H1 (cell line): ENCODE measurements at regions not wholly inside any gene's neighbourhood (a gene's known extent, or its start where the extent isn't known, plus 50 kb on each side); places are given as distances from the start of the nearest gene placed in this dataset.

Source experiments
- CTCF ChIA-PET: fragments of 300-600 bp; sonication (Branson Sonifier 250); formaldehyde crosslinking; loops from one replicate; lab custom pipeline; 2021; ENCODE audit not compliant: partially characterized antibody; lab: Charles Lee
- POLR2A ChIA-PET: fragments of 300-600 bp; sonication (Branson Sonifier 250); formaldehyde crosslinking; loops from one replicate; lab custom pipeline; 2021; ENCODE audit warnings: inconsistent platforms; ENCODE audit not compliant: partially characterized antibody; lab: Charles Lee
- DNase-seq, 2 experiments: peaks; one replicate each; pipeline versions ENCODE4 v3.0.0 to v3.0.0-alpha.2; 2010 to 2022; ENCODE audit warnings: low spot score in 2 of 2, low read depth in 1 of 2, mixed read lengths in 1 of 2
- FAIRE-seq: peaks from 2 replicates; lab custom pipeline; 2011; peaks lifted over from hg19 to GRCh38; lab: Jason Lieb, UNC
- H2AFZ ChIP-seq: 2 replicates; pipeline ENCODE4 v1.8.1; 2012; ENCODE audit warnings: low read length, inconsistent platforms
- H2AK5ac ChIP-seq: 2 replicates; pipeline ENCODE4 v1.6.1; 2013; ENCODE audit warnings: low read depth, low read length
- H2BK120ac ChIP-seq: replicated peaks from 2 replicates; pipeline ENCODE3; 2013; ENCODE audit warnings: low read depth, low read length, inconsistent platforms
- H2BK12ac ChIP-seq: 2 replicates; pipeline ENCODE4 v1.6.1; 2013; ENCODE audit warnings: low read depth, low read length
- H2BK15ac ChIP-seq: 2 replicates; pipeline ENCODE4 v1.6.1; 2013; ENCODE audit warnings: low read length
- H2BK20ac ChIP-seq: 2 replicates; pipeline ENCODE4 v1.6.1; 2013; ENCODE audit warnings: low read length
- H2BK5ac ChIP-seq: 2 replicates; pipeline ENCODE4 v1.6.1; 2013; ENCODE audit warnings: low read depth, low read length
- H3K14ac ChIP-seq: 2 replicates; pipeline ENCODE4 v1.6.1; 2013; ENCODE audit warnings: inconsistent platforms; ENCODE audit not compliant: insufficient read length
- H3K18ac ChIP-seq: 2 replicates; pipeline ENCODE4 v1.6.1; 2013; ENCODE audit warnings: low read length; ENCODE audit errors: extremely low read depth
- H3K23ac ChIP-seq: 2 replicates; pipeline ENCODE4 v1.6.1; 2013; ENCODE audit warnings: inconsistent platforms; ENCODE audit not compliant: insufficient read length
- H3K23me2 ChIP-seq: 2 replicates; pipeline ENCODE4 v1.6.1; 2013; ENCODE audit warnings: low read depth, low read length
- H3K27ac ChIP-seq: 2 replicates; pipeline ENCODE4 v1.6.1; 2011; ENCODE audit warnings: low read depth, low read length, inconsistent platforms
- H3K27me3 ChIP-seq, 4 experiments: replicated peaks in 1 of 4; 1 replicate in 1 of 4; 2 replicates in 3 of 4; pipeline versions ENCODE4 v1.6.1 to v1.8.1; 2011 to 2013; ENCODE audit warnings: low read length in 3 of 4, mild to moderate bottlenecking in 3 of 4, inconsistent platforms in 2 of 4, mixed read lengths in 2 of 4, moderate library complexity in 1 of 4; ENCODE audit not compliant: control insufficient read depth in 3 of 4, insufficient read depth in 3 of 4; ENCODE audit errors: extremely low read depth in 1 of 4
- H3K36me3 ChIP-seq, 4 experiments: 2 replicates each; pipeline versions ENCODE4 v1.6.1 to v1.8.1; 2011 to 2013; ENCODE audit warnings: mild to moderate bottlenecking in 4 of 4, low read length in 3 of 4, moderate library complexity in 2 of 4, control low read depth in 1 of 4, inconsistent platforms in 1 of 4; ENCODE audit not compliant: insufficient read depth in 4 of 4, control insufficient read depth in 2 of 4
- H3K4ac ChIP-seq: replicated peaks from 2 replicates; pipeline ENCODE3; 2013; ENCODE audit warnings: low read length, low read depth, mixed read lengths, inconsistent platforms; ENCODE audit not compliant: insufficient read length
- H3K4me1 ChIP-seq, 4 experiments: replicated peaks in 1 of 4; 1 replicate in 1 of 4; 2 replicates in 3 of 4; pipeline versions ENCODE4 v1.6.1 to v1.8.1; 2011 to 2013; ENCODE audit warnings: low read length in 3 of 4, inconsistent platforms in 2 of 4, mixed read lengths in 1 of 4; ENCODE audit not compliant: insufficient read depth in 4 of 4, control insufficient read depth in 3 of 4
- H3K4me2 ChIP-seq, 2 experiments: 2 replicates each; pipeline versions ENCODE4 v1.6.1 to v1.8.1; 2011 to 2013; ENCODE audit warnings: low read depth in 2 of 2, low read length in 2 of 2, control low read depth in 1 of 2, inconsistent platforms in 1 of 2, mild to moderate bottlenecking in 1 of 2; ENCODE audit not compliant: insufficient read depth in 1 of 2
- H3K4me3 ChIP-seq, 4 experiments: fragments of 200-600, 300-600 bp in 1 of 4; sonication (generic), shearing (Covaris generic), sonication (Bioruptor Twin) in 1 of 4; 2 replicates each; pipeline versions ENCODE4 v1.5.1 to v1.8.1; 2011 to 2016; ENCODE audit warnings: low read length in 4 of 4, low read depth in 3 of 4, control low read depth in 2 of 4, inconsistent platforms in 2 of 4, mild to moderate bottlenecking in 2 of 4, mixed read lengths in 1 of 4, moderate library complexity in 1 of 4; ENCODE audit not compliant: insufficient read depth in 2 of 4; ENCODE audit errors: extremely low read depth in 1 of 4
- H3K56ac ChIP-seq: replicated peaks from 2 replicates; pipeline ENCODE3; 2013; ENCODE audit warnings: low read depth, mild to moderate bottlenecking, mixed read lengths, low read length, inconsistent platforms; ENCODE audit not compliant: insufficient read length
- H3K79me1 ChIP-seq: 2 replicates; pipeline ENCODE4 v1.6.1; 2013; ENCODE audit warnings: low read depth, low read length, control low read depth
- H3K79me2 ChIP-seq, 2 experiments: 2 replicates each; pipeline versions ENCODE4 v1.6.1 to v1.8.1; 2012 to 2013; ENCODE audit warnings: low read length in 2 of 2, mild to moderate bottlenecking in 2 of 2, inconsistent platforms in 1 of 2; ENCODE audit not compliant: insufficient read depth in 2 of 2, control insufficient read depth in 1 of 2
- H3K9ac ChIP-seq, 4 experiments: replicated peaks in 1 of 4; 1 replicate in 1 of 4; 2 replicates in 3 of 4; pipeline versions ENCODE4 v1.6.1 to v1.8.1; 2011 to 2013; ENCODE audit warnings: low read depth in 3 of 4, low read length in 3 of 4, control low read depth in 2 of 4, mild to moderate bottlenecking in 2 of 4, moderate library complexity in 2 of 4, inconsistent platforms in 1 of 4; ENCODE audit errors: extremely low read depth in 1 of 4
- H3K9me3 ChIP-seq, 2 experiments: 2 replicates each; pipeline versions ENCODE4 v1.6.1 to v1.8.1; 2012 to 2013; ENCODE audit warnings: mild to moderate bottlenecking in 2 of 2, moderate library complexity in 2 of 2, control low read depth in 1 of 2, inconsistent platforms in 1 of 2, low read depth in 1 of 2, low read length in 1 of 2, mixed read lengths in 1 of 2; ENCODE audit not compliant: insufficient read depth in 2 of 2
- H4K20me1 ChIP-seq, 2 experiments: replicated peaks in 1 of 2; 2 replicates each; pipeline versions ENCODE3 to v1.8.1; 2011 to 2013; ENCODE audit warnings: inconsistent platforms in 2 of 2, low read length in 2 of 2, mild to moderate bottlenecking in 1 of 2; ENCODE audit not compliant: insufficient read depth in 2 of 2, control insufficient read depth in 1 of 2
- H4K5ac ChIP-seq: 2 replicates; pipeline ENCODE4 v1.6.1; 2013; ENCODE audit warnings: low read length, low read depth, mixed read lengths, inconsistent platforms; ENCODE audit not compliant: insufficient read length
- H4K8ac ChIP-seq: 2 replicates; pipeline ENCODE4 v1.8.0; 2013; ENCODE audit warnings: mild to moderate bottlenecking, moderate library complexity, low read length, inconsistent platforms; ENCODE audit not compliant: insufficient read depth; ENCODE audit errors: extremely low read depth
- H4K91ac ChIP-seq: replicated peaks from 2 replicates; pipeline ENCODE3; 2013; ENCODE audit warnings: low read length, mixed read lengths, inconsistent platforms; ENCODE audit not compliant: insufficient read length
- BRCA1 ChIP-seq: IDR thresholded peaks from 2 replicates; pipeline ENCODE4 v1.6.1; 2012; ENCODE audit warnings: low read depth, low read length, improper control_type of control experiment
- CBX5 ChIP-seq: fragments of 300-800, 300-1000 bp; sonication (generic); IDR thresholded peaks from 2 replicates; pipeline ENCODE4 v1.7.1; 2016; ENCODE audit warnings: antibody characterized with exemption, low read length, low read depth
- GABPA ChIP-seq: IDR thresholded peaks from 2 replicates; pipeline ENCODE4 v1.6.1; 2011; ENCODE audit warnings: mild to moderate bottlenecking, low read length, moderate library complexity, borderline replicate concordance; ENCODE audit not compliant: insufficient read depth
- RBBP5 ChIP-seq: IDR thresholded peaks from 2 replicates; pipeline ENCODE4 v1.7.1; 2012; ENCODE audit warnings: low read depth, mild to moderate bottlenecking, inconsistent platforms, low read length, moderate library complexity, borderline replicate concordance
- SRF ChIP-seq: IDR thresholded peaks from 2 replicates; pipeline ENCODE4 v1.6.1; 2011; ENCODE audit warnings: mild to moderate bottlenecking, low read depth, low read length, moderate library complexity
- WGBS, 2 experiments: shearing (Covaris generic) in 1 of 2; methylation state at CpG; one replicate each; pipeline versions ENCODE4 v1.1.6 to v1.1.7; 2013 to 2015; ENCODE audit warnings: low lambda C conversion rate in 2 of 2, mixed read lengths in 2 of 2, inconsistent platforms in 1 of 2, low coverage in 1 of 2, missing lambda C conversion rate in 1 of 2; ENCODE audit not compliant: insufficient replicate concordance in 2 of 2, insufficient coverage in 1 of 2, insufficient read length in 1 of 2; ENCODE audit errors: extremely low coverage in 1 of 2, missing lambda C conversion rate in 1 of 2; 5-methylcytosine and 5-hydroxymethylcytosine counted together

GRCh38 chr2:107775211-107775610 is 51.5 kb upstream of the RGPD4 start:
- Histone ChIP-seq H4K20me1 (no peaks in the 10 kb centered on the region), H2AFZ (0 out of 2 replicates have a peak overlapping the region, but pooled peaks have one; percentile 22)
- POLR2A ChIA-PET: no interaction called here

More at GRCh38 chr2:107775211-107775610, 51.5 kb upstream of the RGPD4 start:
- no peak overlapping the region for H2BK12ac ChIP-seq
- no peak overlapping the region for H3K27ac ChIP-seq
- no peaks in the 10 kb centered on the region for H3K36me3 ChIP-seq
- H3K4me1 ChIP-seq: no peaks in the 10 kb centered on the region
- no peaks in the 10 kb centered on the region for H3K79me2 ChIP-seq
- no peaks in the 10 kb centered on the region for H3K9me3 ChIP-seq
- no peak overlapping the region for H4K91ac ChIP-seq
- no peak overlapping the region for H3K9ac ChIP-seq
- H3K14ac ChIP-seq: no peak overlapping the region
- DNase-seq: no peak
- no peak overlapping the region for H2BK15ac ChIP-seq
- H3K79me1 ChIP-seq: no peaks in the 10 kb centered on the region
- H2BK120ac ChIP-seq: no peak overlapping the region
- H3K4ac ChIP-seq: no peak overlapping the region
- H2AK5ac ChIP-seq: no peak overlapping the region
- no peak overlapping the region for H2BK20ac ChIP-seq
- H3K27me3 ChIP-seq: no peaks in the 10 kb centered on the region
- no peak overlapping the region for H4K8ac ChIP-seq
- no peak overlapping the region for H3K18ac ChIP-seq
- no peak overlapping the region for H2BK5ac ChIP-seq
- TF ChIP-seq BRCA1 (no peak), CBX5 (no peak), GABPA (no peak), RBBP5 (no peak), SRF (no peak)
- TF ChIP-seq, all 59 proteins: peak for 0
- 91% methylated on average over 5 of the region's 5 CpGs; no CpG with 5 or more reads in 1 of the 2 experiments for WGBS, 2 experiments
- no peak overlapping the region for H3K56ac ChIP-seq
- no peak overlapping the region for H4K5ac ChIP-seq
- no peak overlapping the region for H3K4me3 ChIP-seq
- H3K23me2 ChIP-seq: no peaks in the 10 kb centered on the region
- H3K4me2 ChIP-seq: no peak overlapping the region
- CTCF ChIA-PET: no interaction called here
- FAIRE-seq: no peak
- no peak overlapping the region for H3K23ac ChIP-seq
